NOMO-1 (cell line): ENCODE measurements at regions not wholly inside any gene's neighbourhood (a gene's known extent, or its start where the extent isn't known, plus 50 kb on each side); places are given as distances from the start of the nearest gene placed in this dataset.

Experiments used
- DNase-seq, 2 experiments: peaks; one replicate each; lab custom pipeline; 2025; ENCODE audit not compliant: unreplicated experiment in 2 of 2; lab: John Stamatoyannopoulos, UW

DNA sequence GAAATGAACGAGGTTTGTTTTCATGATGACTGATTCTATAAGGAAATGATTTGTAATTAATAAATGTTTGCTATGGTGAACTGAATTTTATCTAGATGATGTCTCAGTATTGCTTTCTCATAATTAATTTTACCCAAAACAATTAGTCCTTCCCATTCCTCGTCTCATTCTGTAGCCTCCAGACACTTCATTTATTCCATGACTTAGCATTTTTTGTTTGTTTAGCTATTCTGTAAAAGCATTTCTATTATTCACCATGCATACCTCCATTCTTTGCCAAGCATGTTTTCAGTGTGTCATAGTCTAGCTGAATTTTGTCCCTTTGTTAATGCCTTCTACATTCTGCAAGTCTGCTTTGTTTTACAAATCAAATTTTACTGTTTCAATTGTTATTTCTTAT, 137.4 kb upstream of the RPL10L start:
- DNase-seq = no peak

DNA sequence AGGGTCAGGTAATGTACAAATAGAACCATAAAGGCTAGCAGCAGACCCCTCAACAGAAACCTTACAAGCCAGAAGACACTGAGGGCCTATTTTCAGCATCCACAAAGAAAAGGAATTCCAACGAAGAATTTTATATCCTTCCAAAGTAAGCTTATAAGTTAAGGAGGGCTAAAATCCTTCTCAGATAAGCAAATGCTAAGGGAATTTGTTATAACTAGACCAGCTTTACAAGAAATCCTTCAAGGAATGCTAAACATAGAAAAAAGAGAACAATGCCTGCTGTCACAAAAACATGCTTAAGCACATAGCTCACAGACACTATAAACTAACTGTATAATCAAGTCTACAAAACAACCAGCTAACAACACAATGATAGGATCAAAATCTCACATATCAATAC, 130.7 kb upstream of the RPL10L start:
- no peak for DNase-seq

DNA sequence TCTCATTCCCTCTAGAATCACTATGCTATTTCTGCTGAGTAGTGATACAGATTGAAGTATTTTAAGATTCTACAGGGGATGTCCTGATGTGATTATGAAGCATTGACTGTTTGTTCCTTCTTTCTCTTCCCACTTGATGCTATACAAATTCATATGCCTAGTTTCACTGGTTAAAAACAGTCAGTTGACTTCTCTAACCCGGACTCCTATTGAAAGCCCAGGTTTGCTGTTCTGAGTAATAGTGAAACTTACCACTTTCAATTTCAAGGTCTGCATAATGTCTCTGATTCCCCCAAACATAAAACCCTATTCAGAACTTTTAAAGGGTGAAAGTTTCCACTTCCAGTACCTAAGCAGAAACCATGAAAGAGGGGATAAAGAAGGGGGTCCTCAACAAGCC, 117.7 kb upstream of the RPL10L start:
- DNase-seq = peak in 1 of 2 experiments; percentile 1

DNA sequence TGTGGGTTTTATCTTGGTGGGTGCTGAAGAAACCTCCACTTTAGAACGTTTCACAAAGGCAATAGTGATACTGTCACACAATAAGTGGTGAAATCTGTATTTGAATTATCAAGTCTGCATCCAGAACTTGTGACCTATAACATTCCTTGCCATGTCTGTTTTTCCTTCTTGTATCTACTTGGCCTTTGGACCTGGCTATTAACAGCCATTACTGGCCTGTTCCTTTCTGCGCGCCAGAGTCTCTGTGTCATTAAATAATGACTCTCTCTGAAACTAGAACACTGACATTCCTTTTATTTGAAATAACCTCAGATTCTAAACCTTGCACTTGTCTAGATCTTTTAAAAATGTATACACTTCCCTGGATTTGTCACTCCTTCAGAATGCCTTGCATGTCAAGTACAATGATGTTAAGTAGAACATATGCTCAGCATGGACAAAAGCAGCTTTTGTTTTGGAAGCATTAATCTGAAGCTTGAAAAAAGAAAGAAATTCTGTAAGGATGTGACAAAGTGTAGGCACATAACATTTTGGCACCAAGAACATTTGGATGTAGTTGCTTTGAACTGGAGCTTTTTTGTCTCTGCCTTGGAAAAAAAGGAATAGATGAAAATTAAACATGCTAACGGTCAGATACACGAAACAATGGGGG, 95.5 kb upstream of the RPL10L start:
- no peak for DNase-seq

DNA sequence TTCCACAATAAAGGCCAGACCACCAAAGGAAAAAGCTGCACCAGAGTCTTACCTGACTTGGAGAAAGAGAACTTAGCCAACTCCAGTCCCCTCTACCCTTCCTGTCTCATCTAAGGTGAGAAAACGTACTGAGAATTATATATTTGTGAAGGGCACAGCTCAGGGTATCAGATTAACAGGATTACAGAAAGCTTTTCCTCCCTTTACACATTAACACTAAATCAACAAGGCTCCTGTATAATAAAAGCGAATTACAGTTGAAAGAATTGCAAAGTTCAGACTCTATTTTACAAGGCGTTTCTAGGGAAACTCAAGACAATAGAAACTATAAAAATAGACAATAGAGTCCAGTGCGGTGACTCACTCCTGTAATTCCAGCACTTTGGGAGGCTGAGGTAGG, 82.7 kb upstream of the RPL10L start:
- no peak for DNase-seq

DNA sequence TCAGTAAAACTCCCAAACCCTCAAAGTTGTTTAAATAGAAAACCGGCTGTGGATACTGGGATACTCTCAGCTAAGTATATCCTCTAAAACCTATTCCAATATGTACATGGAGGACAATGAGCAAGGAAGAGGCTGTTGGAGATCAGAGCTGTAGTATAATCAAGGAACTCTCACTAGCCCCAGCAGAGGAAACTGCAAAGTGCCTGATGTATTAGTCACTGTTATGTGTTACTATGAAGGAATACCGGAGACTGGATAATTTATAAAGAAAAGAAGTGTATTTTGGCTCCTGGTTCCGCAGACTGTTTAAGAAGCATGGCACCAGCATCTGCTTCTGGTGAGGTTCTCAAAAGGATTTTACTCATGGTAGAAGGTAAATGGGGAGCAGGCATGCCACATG, 65.6 kb upstream of the RPL10L start:
- no peak for DNase-seq
